Right lobe of liver (tissue), 6 donors: ENCODE measurements at regions not wholly inside any gene's neighbourhood (a gene's known extent, or its start where the extent isn't known, plus 50 kb on each side); places are given as distances from the start of the nearest gene placed in this dataset.

Experiments
- ATAC-seq, 4 donors: fragments of 200-7000 bp; cut with Tn5 transposase; one replicate each; pipeline ENCODE4 v1.9.1; 2020; ENCODE audit warnings: mild to moderate bottlenecking in 4 of 4, moderate library complexity in 4 of 4
- DNase-seq, 3 donors: peaks; one replicate each; pipeline ENCODE4 v3.0.0-alpha.2; 2020
- H3K27ac ChIP-seq, 3 donors: fragments of 200-600 bp; one replicate each; pipeline ENCODE4 v1.8.0; 2022
- H3K27me3 ChIP-seq, 2 donors: fragments of 200-600 bp; one replicate each; pipeline ENCODE4 v1.8.0; 2022
- H3K36me3 ChIP-seq, 4 donors: fragments of 200-600 bp; sonication (generic) in 1 of 4; one replicate each; pipeline versions ENCODE4 v1.5.1 to v1.8.0; 2017 to 2022; ENCODE audit warnings: control low read depth in 1 of 4
- H3K4me1 ChIP-seq, 4 donors: fragments of 200-600 bp; sonication (generic) in 1 of 4; one replicate each; pipeline versions ENCODE4 v1.5.1 to v1.8.0; 2017 to 2022; ENCODE audit warnings: control low read depth in 1 of 4
- H3K4me3 ChIP-seq, 3 donors: fragments of 200-600 bp; one replicate each; pipeline ENCODE4 v1.8.0; 2022
- H3K9me3 ChIP-seq, 4 donors: fragments of 200-600 bp; sonication (generic) in 1 of 4; one replicate each; pipeline versions ENCODE4 v1.5.1 to v1.8.0; 2017 to 2022; ENCODE audit warnings: control low read depth in 1 of 4
- POLR2A ChIP-seq: fragments of 450-650 bp; IDR thresholded peaks from one replicate; pipeline ENCODE4 v1.6.1; 2017; ENCODE audit warnings: antibody characterized with exemption, mild to moderate bottlenecking
- WGBS: methylation state at CpG from one replicate; pipeline ENCODE4 v1.1.6; 2018; ENCODE audit warnings: low coverage, low lambda C conversion rate; ENCODE audit not compliant: insufficient coverage; ENCODE audit errors: missing lambda C conversion rate; 5-methylcytosine and 5-hydroxymethylcytosine counted together
- intact Hi-C, 2 donors: fragments of 100-400 bp; cut with DNase I; formaldehyde crosslinking; loops; one replicate each; pipeline versions ENCODE4 v1.11.2 to v1.14.1; 2022
- TF ChIP-seq, protein P1 (sequence below), 4 donors: fragments of 200-600 bp in 3 of 4; fragments of 450-650 bp in 1 of 4; IDR thresholded peaks; one replicate each; pipeline versions ENCODE4 v1.5.1 to v1.8.0; 2016 to 2022; ENCODE audit warnings: antibody characterized with exemption in 4 of 4, mild to moderate bottlenecking in 2 of 4
- donor health status: DM: no; HTN: yes; CAD: no.
- donor health status: DM: no; HTN: no; CAD: no.
- donor health status: DM: no; HTN: no; CAD: no.
- donor health status: DM: no; HTN: yes; CAD: no.
- donor health status: DM: no; HTN: yes; CAD: no.

DNA sequence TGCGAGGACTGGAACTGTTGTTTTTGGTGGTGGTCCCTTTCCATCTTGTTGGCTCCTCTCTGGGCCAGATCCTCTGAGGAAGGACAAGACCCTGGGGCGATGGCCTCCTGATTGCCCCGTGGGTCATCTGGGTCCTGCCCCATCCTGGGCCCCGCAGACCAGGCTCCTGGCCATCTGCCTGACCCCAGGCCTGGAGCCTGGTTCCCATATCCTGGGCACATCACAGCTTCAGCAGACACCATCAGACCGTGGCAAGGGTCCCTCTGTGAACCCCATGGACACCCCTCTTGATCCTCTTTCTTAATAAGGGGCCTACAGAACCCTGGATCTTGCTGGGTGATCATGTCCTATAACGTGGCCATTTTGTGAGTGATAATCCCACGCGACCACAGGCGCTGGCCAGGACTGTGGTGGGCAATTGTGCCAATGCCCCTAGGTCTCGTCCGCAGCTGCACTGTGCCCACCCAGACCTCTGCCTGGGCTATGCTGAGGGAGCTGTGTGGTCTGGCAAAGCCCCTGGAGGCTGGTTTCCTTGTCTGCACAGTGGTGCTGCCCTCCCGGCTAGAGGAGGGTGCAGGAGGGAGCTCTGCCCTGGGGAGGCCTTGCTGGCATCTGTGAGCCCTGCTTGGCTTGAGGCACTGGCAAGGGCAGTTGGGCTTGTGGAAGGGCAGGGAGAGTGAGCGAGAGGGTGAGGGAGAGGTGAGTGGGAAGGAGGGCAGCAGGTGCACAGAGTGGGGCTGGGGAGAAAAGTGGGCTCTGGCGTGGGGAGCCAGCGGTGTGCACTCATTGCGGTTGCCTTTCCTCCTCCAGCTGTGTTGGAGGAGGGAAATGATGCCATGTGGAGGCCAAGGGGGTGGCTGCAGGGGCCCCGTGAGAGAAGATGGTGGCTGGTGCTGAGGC lies 53.1 kb upstream of the PRR23E start:
- H3K27me3 ChIP-seq = no peaks in the 10 kb centered on the region
- WGBS = 87% methylated on average over 13 of the region's 17 CpGs
- no peak overlapping the region for H3K27ac ChIP-seq
- intact Hi-C loops = no loop called here
- no peaks in the 10 kb centered on the region for H3K4me1 ChIP-seq
- TF ChIP-seq, protein P1, sequence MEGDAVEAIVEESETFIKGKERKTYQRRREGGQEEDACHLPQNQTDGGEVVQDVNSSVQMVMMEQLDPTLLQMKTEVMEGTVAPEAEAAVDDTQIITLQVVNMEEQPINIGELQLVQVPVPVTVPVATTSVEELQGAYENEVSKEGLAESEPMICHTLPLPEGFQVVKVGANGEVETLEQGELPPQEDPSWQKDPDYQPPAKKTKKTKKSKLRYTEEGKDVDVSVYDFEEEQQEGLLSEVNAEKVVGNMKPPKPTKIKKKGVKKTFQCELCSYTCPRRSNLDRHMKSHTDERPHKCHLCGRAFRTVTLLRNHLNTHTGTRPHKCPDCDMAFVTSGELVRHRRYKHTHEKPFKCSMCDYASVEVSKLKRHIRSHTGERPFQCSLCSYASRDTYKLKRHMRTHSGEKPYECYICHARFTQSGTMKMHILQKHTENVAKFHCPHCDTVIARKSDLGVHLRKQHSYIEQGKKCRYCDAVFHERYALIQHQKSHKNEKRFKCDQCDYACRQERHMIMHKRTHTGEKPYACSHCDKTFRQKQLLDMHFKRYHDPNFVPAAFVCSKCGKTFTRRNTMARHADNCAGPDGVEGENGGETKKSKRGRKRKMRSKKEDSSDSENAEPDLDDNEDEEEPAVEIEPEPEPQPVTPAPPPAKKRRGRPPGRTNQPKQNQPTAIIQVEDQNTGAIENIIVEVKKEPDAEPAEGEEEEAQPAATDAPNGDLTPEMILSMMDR (IDR thresholded peaks at IDR 0.05) = no peak
- TF ChIP-seq POLR2A = no peak
- no peak overlapping the region for H3K4me3 ChIP-seq
- no peak for ATAC-seq
- H3K9me3 ChIP-seq = peaks cover 0 to 4% (median 0%) of the 10 kb centered on the region in 4 donors
- no peak for DNase-seq
- H3K36me3 ChIP-seq = no peaks in the 10 kb centered on the region

DNA sequence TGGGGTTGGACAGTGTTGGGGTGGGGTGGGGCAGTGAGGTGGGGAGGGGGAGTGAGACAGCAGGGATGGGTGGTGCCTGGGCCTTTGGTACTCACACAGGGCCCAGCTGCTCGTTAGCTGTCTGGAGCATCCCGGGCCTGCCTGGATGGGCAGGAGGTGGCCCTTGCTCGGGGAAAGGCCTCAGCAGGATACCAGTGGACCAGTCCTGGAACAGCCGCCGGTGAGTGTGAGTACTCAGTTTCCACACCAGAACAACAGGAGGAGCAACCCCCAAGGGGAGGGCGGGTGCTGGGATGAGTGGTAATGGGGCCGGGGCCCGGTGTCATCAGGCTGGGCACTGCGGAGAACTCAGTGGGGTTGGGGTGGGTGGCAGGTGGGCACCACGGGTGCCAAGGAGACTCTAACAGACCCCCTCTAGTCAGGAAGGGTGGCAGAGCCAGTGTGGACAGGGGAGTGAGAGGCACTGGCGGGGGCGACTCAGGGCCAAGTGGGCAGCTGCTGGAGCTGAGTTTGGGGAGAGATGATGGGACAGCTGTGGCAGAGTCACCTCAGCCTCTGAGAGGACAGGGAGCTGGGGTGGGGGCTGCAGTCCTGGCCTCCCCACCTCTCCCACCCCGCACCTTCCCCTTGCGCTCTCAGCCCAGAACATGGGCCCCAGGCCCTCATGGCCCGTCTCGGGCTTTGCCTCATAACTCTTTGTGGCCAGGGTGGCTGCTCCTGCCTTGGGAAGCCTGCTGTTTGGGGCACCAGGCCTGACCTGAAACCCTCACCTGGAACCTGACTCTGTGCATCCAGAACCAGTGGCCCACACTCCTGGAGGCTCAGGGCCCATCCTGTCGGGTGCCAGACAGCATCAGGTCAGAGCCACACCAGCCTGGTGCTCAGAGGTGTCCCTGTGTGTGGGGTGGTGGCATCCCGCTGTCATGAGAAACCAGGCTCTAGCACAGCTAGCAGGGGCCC lies 52.1 kb upstream of the PRR23E start:
- no peaks in the 10 kb centered on the region for H3K27me3 ChIP-seq
- ATAC-seq (no peak), DNase-seq (no peak)
- H3K4me3 ChIP-seq = no peak overlapping the region
- TF ChIP-seq, protein P1 (IDR thresholded peaks at IDR 0.05) = no peak
- no peak for TF ChIP-seq POLR2A
- H3K36me3 ChIP-seq = no peaks in the 10 kb centered on the region
- H3K9me3 ChIP-seq = peaks cover 0 to 4% (median 0%) of the 10 kb centered on the region in 4 donors
- 33% methylated on average over 2 of the region's 18 CpGs for WGBS
- intact Hi-C loops = no loop called here
- no peaks in the 10 kb centered on the region for H3K4me1 ChIP-seq
- H3K27ac ChIP-seq = no peak overlapping the region

DNA sequence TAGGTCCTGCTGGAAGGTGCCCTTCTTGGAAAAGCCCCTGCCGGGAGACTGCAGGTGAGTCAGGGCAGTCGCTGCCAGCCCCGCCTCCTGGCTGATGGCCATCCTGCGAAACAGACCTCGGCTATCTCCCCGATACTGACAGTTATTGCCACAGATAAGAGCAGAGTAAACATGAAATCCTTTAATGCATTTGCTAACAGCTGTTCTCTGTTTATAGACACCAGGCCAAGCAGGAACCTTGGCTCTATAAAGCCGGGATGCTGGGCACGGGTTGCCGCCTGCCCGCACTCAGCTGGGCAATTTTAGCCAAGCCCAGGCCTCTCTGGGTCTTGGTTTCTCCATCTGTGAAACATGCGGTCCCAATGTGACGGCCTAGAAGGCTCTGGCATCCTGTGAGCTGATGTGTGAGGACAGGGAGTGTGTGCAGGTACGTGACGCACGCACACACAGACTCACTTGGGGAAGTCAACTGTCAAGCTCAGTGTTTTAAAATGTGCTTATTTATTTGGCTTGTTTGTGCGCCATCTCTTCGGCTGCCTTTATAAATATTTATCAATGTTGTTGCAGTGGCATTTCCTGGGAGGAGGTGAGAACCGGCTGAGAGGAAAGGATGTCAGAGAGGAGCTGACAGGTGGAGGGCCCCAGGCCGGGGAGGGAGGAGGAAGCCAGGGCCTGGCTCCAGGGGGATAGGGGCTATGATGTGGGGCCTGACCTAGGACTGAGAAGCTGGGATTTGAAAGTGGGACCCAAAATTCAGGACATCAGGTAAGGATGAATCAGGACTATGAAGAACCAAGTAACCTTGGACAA lies 50.8 kb upstream of the PRR23E start:
- intact Hi-C loops = no loop called here
- H3K27ac ChIP-seq = no peak overlapping the region
- H3K4me1 ChIP-seq = no peaks in the 10 kb centered on the region
- no peaks in the 10 kb centered on the region for H3K27me3 ChIP-seq
- H3K9me3 ChIP-seq = peaks cover 0 to 4% (median 0%) of the 10 kb centered on the region in 4 donors
- H3K36me3 ChIP-seq = no peaks in the 10 kb centered on the region
- WGBS = 28% methylated on average over 12 of the region's 19 CpGs
- no peak overlapping the region for H3K4me3 ChIP-seq
- TF ChIP-seq, protein P1 (IDR thresholded peaks at IDR 0.05) = no peak
- TF ChIP-seq POLR2A = no peak
- peak; percentile 72 to 92 (median 83) for ATAC-seq
- DNase-seq = peak in 2 of 3 donors; percentile 79 to 83
